ENCODE measurements at regions not wholly inside any gene's neighbourhood (a gene's known extent, or its start where the extent isn't known, plus 50 kb on each side); places are given as distances from the start of the nearest gene placed in this dataset.

GRCh38 chr3:103381296-103382079, 946.7 kb downstream of the ZPLD1 start:
- Histone ChIP-seq H2AFZ (ENCODE audit: low read length) (no peak overlapping the region), H3K9ac (replicated peaks in 1 of 4; ENCODE audit: extremely low read depth in 1 of 4, low read depth in 3 of 4, low read length in 3 of 4) (no peak overlapping the region), H2AK5ac (ENCODE audit: low read depth, low read length) (no peak overlapping the region), H3K56ac (replicated peaks; ENCODE audit: insufficient read length, low read depth, low read length) (no peak overlapping the region), H3K9me3 (ENCODE audit: insufficient read depth in 2 of 2, low read depth in 1 of 2, low read length in 1 of 2) (no peaks in the 10 kb centered on the region), H3K14ac (ENCODE audit: insufficient read length) (no peak overlapping the region), H3K23me2 (ENCODE audit: low read depth, low read length) (no peaks in the 10 kb centered on the region), H2BK20ac (ENCODE audit: low read length) (no peak overlapping the region), H3K79me2 (ENCODE audit: control insufficient read depth in 1 of 2, insufficient read depth in 2 of 2, low read length in 2 of 2) (no peaks in the 10 kb centered on the region), H3K27me3 (replicated peaks in 1 of 4; ENCODE audit: control insufficient read depth in 3 of 4, extremely low read depth in 1 of 4, insufficient read depth in 3 of 4, low read length in 3 of 4) (no peaks in the 10 kb centered on the region), H3K18ac (ENCODE audit: extremely low read depth, low read length) (no peak overlapping the region), H3K36me3 (ENCODE audit: control insufficient read depth in 2 of 4, insufficient read depth in 4 of 4, low read length in 3 of 4) (no peaks in the 10 kb centered on the region), H3K79me1 (ENCODE audit: low read depth, low read length) (no peaks in the 10 kb centered on the region), H4K8ac (ENCODE audit: extremely low read depth, insufficient read depth, low read length) (no peak overlapping the region), H4K91ac (replicated peaks; ENCODE audit: insufficient read length, low read length) (no peak overlapping the region), H4K20me1 (replicated peaks in 1 of 2; ENCODE audit: control insufficient read depth in 1 of 2, insufficient read depth in 2 of 2, low read length in 2 of 2) (no peaks in the 10 kb centered on the region), H3K4me2 (ENCODE audit: insufficient read depth in 1 of 2, low read depth in 2 of 2, low read length in 2 of 2) (no peak overlapping the region), H3K4me1 (replicated peaks in 1 of 4; ENCODE audit: control insufficient read depth in 3 of 4, insufficient read depth in 4 of 4, low read length in 3 of 4) (no peaks in the 10 kb centered on the region), H2BK15ac (ENCODE audit: low read length) (no peak overlapping the region), H2BK120ac (replicated peaks; ENCODE audit: low read depth, low read length) (no peak overlapping the region), H3K27ac (ENCODE audit: low read depth, low read length) (no peak overlapping the region), H3K23ac (ENCODE audit: insufficient read length) (no peak overlapping the region), H2BK12ac (ENCODE audit: low read depth, low read length) (no peak overlapping the region), H4K5ac (ENCODE audit: insufficient read length, low read depth, low read length) (no peak overlapping the region), H3K4me3 (ENCODE audit: extremely low read depth in 1 of 4, insufficient read depth in 2 of 4, low read depth in 3 of 4, low read length in 4 of 4) (no peak overlapping the region), H3K4ac (replicated peaks; ENCODE audit: insufficient read length, low read depth, low read length) (no peak overlapping the region), H2BK5ac (ENCODE audit: low read depth, low read length) (no peak overlapping the region)
- WGBS, 2 experiments (ENCODE audit: extremely low coverage in 1 of 2, insufficient coverage in 1 of 2, insufficient read length in 1 of 2, insufficient replicate concordance in 2 of 2, low coverage in 1 of 2, low lambda C conversion rate in 2 of 2, missing lambda C conversion rate in 1 of 2) = 86% methylated on average over 5 of the region's 5 CpGs; no CpG with 5 or more reads in 1 of the 2 experiments
- CTCF ChIA-PET (ENCODE audit: partially characterized antibody) = no interaction called here
- DNase-seq (ENCODE audit: low read depth in 1 of 2, low spot score in 2 of 2) = no peak
- POLR2A ChIA-PET (ENCODE audit: partially characterized antibody) = interaction anchor here (0.6 kb wide), 1 partner anchor 22 kb away, joined by 3 read pairs; no protein-coding TSS in a partner anchor
- no peak for FAIRE-seq
- no peak for TF ChIP-seq CTBP2 (IDR thresholded peaks at IDR 0.05; ENCODE audit: borderline replicate concordance, insufficient read depth, insufficient read length, low read length)
- no peak for TF ChIP-seq ATF2 (IDR thresholded peaks at IDR 0.05; ENCODE audit: low read length)
- no peak for TF ChIP-seq RNF2 (IDR thresholded peaks at IDR 0.05; ENCODE audit: borderline replicate concordance, low read depth, low read length, missing control alignments, poor library complexity, severe bottlenecking)
- TF ChIP-seq SP1 (IDR thresholded peaks at IDR 0.05; ENCODE audit: low read depth, low read length) = no peak
